Inflammatory macrophage treated with lipopolysaccharide for 4 hours (primary cell): ENCODE measurements at regions not wholly inside any gene's neighbourhood (a gene's known extent, or its start where the extent isn't known, plus 50 kb on each side); places are given as distances from the start of the nearest gene placed in this dataset.
"Not testable (repeated sequence)": the region's sequence is repeated elsewhere in the genome, so short reads cannot be mapped to it uniquely, and the experiment has no call there.

Experiments
- DNase-seq: peaks from one replicate; pipeline ENCODE4 v3.0.0-alpha.2; 2020

DNA sequence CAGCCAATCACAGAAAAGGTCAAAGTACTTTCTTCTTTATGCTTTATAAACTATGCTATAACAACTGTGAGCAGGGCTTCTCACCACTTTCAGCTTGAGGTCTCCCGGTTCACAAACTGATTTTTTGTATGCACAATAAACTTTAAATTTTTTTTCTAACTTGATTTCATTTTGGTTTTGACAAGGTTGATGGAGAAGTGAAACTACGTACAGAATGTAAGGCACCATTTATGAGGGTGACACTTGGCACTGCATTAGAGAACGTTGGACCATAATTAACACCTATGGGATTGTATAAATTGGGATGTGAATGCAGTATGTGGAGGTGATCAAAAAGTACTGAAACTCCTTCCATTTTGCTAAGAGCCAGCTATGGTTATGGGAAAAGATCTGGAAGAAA is 857.9 kb upstream of the HTR2C start:
- DNase-seq: no peak

DNA sequence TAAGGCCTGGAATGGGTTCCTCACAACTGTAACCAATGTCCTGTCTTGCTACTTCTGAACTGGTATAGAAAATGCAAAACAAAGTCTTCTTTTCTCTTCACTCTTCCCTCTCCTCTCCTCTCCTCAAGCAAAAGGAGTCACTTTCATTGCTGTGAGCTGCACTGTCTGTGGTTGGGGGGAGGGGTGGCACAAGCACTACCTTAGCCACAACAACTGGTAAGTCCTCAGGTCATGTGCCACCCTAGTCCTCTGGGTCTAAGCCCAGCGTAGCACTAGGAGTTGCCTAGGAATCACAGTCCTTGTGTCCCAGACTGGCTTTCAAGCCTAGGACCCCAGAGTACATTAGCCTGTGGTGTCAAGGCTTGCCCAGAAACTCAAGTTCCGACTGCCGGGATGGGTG is 859.3 kb upstream of the AMOT start:
- no peak for DNase-seq

DNA sequence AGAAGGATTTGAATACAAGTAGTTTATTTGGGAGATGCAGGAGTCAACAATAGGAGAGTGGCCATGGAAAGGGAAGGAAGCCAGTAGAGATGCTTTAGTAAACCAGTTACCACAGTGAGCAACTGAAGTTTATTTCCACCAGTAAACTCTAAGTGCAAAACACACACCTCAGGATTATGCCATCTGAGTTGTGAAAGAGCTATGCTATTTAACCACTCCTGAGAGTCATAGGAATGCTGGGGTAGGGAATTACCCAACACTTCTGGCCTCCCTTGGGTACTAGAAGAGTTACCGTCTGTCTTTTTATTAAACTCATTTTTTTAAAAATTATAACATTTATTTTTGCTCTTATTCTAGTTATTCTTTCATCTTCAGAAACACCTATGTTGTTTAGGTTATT is 834.6 kb upstream of the AMOT start:
- DNase-seq: no peak

DNA sequence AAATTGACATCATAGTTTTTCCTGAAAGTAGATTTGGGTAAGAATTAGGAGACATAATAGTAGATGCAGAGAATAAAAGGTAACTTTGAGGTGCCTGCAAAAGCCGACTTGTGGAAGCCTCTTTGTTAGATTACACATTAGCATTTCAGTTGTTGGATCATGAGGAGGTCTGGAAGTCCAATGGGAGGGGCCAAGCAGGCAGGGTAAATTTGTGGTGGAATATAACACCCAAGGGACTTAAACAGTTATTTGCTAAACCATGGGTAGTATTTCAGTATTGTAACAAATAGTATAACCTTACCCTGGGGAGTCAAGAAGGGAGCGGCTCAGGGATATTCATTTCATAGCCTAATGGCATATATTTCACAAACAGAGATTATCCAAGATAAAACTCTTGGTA is 810.7 kb upstream of the AMOT start:
- no peak for DNase-seq

DNA sequence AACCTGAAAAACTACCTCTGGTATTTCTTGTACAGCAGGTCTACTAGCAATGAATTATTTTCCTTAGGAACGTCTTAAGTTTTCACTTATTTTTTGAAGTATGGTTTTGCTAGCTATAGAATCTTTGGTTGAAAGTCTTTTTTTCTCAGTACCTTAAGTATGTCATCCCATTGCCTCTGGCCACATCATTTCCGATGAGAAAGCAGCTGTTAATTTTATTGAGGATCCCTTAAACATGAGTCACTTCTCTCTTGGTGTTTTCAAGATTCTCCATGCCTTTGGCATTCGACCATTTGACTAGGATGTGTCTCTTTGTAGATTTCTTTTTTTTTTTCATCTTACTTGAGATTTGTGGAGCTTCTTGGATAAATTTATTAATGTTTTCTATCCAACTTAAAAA is 803.8 kb upstream of the AMOT start:
- DNase-seq: no peak

DNA sequence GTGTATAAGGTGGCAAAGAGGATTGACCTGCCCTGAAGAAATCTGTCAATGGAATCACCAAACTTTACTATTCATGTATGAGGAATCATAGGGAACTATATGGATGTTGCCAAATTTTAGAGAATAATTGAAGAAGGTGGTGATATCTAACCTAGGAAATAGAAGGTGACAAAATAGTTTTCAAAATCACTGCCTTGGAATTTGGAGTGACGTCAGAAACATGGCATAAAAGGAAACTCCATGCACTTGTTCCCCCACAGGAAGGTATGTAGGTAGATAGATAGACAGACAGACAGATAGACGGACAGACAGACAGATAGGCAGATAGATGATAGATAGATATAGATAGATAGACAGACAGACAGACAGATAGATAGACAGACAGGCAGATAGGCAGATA is 793.9 kb upstream of the AMOT start:
- no peak for DNase-seq

DNA sequence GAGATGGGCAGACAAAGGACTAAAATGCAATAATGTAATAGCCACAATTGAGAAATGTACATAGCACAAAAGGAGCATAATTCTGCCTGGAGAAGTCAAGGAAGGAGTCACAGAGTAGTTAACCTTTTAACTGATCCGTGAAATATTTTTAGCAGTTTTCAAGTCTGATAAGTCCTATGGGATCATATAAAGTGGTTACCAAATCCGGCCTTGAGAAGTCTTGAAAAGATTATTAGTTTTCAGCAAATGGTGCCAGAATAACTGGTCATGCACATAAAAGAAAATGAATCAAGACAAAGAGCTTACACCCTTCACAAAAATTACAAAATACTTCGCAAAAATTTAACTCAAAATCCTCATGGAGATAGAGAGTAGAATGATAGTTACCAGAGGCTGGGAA is 788.7 kb upstream of the AMOT start:
- DNase-seq: no peak

DNA sequence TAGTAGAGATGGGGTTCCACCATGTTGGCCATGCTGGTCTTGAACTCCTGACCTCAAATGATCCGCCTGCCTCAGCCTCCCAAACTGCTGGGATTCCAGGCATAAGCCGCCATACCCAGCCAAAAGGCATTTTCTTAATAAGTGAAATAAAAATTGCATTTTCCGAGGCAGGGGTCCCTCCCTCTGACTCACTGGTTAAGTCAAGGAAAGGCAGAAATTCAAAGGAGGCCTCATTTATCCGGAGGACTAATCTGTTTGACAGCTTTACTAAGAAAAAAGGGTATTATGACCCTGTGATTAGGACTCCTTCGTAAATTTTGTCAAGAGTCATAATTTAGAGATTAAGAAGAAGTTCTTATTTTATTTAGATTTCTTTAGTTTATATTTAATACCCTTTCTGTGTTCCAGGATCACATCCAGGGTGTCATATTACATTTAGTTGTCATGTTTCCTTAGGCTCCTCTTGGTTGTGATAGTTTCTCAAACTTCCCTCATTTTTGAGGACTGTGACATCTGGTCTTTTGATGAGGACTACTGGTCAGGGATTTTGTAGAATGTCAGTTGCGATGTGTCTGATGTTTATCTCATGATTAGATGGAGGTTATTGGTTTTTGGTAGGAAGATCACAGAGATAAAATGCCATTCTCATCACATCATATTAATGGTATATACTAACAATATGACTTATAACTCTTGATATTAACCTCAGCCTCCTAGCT is 753.7 kb upstream of the AMOT start:
- no peak for DNase-seq

DNA sequence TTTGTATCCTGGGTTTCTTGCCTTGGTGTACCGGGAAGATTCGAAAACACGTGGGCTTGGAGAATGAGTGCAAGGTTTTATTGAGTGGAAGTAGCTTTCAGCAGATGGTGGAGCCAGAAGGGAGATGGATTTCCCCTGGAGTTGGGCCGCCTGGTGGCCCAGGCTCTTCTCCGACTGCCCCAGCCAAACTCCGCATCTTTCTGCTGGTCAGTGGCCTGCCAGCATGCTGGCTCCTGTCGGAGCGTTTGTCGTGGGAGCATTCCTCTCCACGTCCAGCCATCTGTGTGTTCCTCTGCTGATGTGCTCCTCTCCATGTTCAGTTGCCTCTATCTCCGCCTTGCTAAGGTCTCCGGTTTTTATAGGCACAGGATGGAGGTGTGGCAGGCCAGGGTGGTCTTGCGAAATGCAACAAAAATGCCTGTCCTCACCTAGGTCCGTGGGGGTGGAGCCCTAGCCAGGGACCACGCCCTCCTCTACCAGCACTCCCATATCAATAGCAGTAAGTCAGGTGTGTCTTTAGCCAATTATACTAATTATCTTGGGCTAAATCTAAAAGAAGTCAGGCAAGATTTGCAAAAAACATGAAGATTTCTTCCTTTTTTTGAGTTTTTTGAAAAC is 745.8 kb upstream of the AMOT start:
- DNase-seq: no peak

DNA sequence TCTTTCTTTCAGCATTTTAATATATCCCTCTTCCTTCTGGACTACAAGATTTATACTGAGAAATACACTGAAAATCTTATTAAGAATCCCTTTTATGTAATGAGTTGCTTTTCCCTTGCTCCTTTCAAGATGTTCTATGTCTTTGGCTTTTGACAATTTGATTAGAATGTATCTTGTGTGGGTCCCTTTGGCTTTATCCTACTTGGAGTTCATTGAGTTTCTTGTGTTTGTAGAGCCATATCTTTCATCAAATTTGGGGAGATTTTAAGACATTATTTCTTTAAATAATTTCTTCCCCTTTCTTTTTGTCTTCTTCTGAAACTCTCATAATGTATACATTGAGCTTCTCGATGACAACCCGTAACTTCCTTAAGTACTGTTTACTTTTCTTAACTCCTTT is 739.9 kb upstream of the AMOT start:
- no peak for DNase-seq

DNA sequence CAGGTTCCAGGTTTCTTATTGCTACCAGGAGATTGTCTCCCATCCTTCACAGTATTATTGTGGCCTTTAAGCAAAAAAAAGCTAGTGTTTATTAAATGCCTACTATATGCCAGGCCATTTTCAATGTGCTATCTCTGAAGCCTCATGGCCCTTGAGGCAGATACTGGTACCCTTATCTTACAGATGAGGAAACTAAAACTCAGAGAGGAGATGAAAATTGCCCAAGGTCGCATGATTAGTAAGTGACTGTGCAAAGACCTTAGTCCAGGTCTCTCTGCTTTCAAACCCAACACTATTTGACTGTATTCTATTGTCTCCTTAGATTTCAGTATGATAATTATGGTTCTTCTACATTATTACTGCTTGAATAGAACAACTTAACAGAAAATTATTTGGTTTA is 717.9 kb upstream of the AMOT start:
- no peak for DNase-seq

DNA sequence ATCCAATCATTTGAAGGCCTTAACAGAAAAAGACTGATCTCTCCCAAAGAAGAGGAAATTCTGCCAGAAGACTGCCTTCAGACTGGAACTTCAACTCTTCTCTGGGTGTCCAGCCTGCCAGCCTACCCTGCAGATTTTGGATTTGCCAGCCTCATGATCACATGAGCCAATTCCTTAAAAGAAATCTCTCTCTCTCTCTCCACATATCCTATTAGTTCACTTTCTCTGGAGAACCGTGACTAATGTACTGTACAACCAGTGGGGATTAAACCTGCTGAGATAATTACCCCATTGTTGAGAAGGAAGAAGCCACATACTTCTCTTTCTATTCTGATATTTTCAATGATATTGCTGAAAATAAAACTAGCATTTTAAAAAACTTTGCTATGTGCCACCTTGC is 711.3 kb upstream of the AMOT start:
- no peak for DNase-seq

DNA sequence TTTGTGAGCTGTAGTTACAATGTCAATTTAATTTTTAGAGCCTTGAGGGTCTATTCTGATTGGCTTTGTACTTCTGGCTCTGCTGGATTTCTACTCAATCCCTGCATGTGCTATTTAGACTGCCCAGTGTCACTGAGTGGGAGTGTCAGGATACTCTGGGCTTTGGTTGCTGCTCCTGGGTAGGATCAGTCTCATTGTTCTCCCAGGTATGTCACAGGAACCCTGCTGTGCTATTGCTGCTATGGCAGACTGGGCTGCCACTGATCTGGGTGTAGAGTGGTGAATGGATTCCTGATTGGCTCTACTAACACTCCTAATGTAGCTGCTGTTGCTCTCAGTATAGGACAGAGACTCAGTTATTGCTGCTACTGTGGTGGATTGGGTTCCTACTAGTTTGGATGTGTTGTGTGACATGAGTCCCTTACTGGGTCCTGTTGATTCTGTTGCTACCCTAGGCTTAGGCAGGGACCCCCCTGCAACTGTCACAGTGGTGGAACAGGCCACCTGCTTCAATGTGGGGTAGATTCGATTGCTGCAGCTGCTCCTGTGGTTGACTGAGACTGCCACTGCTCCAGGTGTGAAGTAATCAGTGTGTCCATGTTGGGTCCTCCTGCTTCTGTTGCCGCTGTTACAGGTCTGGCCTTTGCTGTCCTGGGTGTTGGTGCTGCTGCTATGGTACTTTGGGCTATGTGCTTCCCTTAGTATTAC is 707.8 kb upstream of the AMOT start:
- no peak for DNase-seq

DNA sequence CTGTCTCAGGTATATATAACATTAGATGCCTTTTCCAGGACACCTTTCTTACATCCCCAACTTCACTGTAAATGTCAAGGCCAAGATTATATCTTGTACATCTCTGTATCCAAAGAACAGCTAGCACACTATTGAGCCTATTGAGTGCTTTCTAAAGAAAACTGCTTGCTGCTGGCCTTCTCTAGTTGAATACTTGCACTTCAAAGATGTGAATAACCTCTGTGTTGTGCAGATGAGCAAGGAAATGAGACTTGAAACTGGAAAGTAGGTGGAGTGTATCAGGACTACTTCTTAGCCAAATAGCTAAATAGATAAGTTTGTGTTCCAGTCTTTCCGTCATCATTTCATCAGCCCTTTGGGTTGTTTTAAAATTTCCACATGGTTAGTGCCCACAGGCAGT is 704.4 kb upstream of the AMOT start:
- no peak for DNase-seq

DNA sequence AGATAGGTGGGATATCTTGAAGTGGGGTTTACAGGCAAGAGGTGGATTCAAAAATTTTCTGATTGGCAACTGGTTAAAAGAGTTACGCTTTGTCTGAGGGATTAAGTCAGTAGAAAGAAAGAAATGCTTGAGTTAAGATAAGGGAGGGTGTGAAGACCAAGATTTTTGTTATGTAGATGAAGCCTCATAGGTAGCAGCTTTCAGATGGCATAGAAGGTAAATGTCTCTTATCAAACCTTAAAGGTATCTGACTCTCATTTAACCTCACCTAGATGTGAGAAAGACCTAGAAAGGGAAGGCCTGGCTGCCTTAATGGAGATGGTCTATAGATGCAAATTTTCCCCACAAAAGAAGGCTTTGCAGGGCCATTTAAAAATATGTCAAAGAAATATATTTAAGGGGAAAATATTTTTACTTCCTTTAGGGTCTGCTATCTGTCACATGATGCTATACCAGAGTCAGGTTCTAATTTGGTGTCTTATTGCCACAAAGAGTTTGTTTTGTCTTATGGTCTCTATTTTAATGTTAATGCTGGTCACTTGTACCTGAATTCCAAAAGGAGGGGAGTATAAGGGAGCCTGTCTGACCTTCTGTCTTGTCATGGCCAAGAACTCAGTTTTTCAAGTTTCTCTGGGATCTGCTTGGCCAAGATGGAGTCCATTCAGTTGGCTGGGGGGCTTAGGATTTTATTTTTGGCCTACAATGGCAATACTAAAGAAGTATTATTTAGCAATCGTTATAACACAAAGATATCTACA is 699.1 kb upstream of the AMOT start:
- no peak for DNase-seq

DNA sequence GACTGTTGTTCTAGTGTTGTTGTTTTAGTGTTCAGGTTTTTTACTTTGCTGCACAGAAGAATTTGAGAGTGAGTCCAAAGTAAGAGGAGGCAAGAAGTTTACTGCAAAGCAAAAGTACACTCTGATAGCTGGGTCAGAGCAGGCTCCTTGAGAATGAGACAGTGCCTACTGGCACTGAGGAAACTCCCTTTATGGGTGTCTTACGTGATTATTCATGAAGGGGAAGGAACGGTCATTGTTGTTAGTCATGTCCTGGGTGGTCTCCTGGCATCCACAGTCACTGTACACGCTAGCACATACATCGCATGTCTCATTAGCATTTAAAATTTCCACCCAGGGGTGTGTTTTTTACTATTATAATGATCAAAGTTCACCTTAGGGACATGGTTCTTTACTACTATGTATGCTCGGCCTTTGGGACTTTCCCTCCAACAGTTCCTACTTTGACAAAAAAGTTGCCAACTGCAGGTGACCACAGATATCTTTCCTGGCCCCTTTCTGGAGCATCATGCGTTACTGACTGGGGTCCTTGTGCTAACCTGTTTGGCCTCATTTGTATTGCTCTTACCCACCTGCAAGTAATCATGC is 688.9 kb upstream of the AMOT start:
- DNase-seq: no peak

DNA sequence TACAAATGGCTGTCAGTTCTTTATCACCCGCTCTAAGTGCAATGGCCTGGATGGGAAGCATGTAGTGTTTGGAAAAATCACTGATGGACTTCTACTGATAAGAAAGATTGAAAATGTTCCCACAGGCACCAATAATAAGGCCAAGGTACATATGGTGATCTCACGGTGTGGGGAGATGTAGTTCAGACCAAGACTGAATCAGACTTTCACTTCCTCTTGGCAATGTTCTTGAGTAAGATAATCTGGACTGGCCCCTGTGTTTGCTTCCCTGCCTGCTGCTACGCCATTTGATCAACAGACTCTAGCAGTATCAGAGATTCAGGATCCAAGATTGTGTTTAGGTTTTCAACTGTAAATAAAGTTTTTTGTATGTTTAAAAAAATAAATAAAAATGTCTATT is 682.2 kb upstream of the AMOT start:
- DNase-seq: no peak

DNA sequence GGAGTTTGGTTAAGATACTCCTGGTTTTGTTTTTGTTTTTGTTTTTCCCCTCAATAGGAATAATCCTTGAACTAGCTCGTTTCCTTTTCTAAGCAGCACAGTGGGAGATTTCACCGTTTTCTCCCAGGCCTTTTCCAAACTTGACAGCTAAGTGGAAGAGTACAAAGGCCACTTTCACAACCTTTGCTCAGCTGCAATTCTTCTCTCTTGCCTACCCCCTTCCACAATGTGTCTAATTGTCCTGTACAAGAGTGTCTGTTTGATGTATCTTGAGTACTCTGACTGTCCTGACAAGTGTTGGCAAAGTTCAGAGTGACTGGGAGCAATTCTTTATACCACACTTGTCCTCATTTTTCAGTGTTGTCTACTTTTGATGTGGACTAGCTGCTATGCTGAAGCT is 674.3 kb upstream of the AMOT start:
- DNase-seq: no peak

DNA sequence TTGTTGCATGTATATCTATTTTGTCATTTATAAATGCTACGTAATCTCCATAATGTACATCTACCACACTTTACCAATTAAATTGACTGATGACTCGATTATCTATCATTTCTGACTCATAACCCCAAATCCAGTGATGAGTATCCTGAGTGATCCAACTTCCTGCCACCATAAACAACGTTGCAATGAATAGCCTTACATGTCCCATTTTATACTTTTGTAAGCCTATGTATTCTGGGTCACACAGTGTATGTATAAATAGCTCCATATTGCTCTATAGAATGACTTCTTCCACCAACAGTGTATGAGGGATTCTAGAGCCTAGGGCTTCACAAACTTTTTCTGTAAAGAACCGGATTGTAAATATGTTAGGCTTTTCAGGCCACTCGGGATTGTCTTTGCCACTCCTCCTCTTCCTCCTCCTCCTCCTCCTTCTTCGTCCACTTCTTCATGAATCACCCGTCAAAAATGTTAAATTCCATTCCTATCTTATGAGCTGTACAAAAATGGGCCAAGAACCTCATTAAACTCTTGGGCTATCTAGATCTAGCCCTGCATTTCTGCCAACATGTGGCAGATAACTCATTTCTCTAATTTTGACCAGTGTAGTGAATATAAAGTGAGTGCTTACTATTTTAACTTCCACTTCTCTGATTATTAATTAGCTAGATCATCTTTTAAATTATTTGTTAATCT is 672.2 kb upstream of the AMOT start:
- DNase-seq: no peak

DNA sequence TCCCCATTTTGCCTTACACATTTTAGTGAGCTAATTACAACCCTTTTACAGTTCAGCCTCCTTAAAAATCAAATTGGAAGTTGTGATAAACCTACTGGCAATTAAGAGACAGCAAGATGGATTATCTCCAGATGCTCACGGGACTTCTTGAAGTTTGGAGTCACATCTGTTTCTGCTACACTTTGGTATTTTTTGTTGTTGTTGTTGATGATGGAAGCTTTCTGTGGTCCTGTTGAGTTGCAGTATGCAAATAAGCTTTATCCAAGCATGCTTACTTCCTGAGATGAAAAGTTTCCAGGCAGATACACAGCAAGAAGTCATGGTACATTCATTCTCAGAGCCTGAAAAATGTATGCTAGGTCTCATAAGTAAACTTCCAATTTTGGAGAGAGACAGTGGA is 670.0 kb upstream of the AMOT start:
- no peak for DNase-seq

DNA sequence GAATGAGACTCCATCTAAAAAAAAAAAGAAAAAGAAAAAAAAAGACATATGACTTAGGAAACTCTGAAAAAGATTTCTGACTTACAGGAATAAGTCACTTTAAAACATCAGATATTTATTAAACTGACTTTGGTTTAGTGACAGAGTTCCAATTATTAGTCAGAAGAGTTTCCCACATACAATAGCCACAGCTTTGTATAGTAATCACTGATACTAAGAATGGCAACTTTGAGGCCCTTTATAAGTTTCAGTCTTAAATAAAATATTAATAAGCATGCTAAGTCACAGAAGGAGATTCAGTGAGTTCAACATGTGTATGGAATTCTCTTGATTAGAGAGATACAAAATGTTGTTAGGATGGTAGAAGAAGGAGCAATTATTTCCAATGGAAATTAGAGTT is 652.3 kb upstream of the AMOT start:
- no peak for DNase-seq

DNA sequence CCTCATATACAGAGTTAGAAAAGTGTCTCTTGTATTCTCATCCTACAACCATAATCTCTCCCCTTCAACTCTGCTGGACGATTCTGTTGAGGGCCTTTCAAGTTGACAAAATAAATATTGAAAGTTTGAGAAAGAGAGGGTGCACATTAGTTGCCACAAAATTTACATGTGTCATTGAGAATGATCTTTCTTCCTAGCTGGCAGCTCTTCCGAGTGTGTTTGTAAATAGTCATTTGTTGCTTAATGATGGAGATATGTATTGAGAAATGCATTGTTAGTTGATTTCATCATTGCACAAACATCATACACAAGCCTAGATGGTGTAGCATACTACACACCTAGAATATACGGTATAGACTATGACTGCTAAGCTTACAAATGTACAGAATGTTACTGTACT is 632.8 kb upstream of the AMOT start:
- DNase-seq: no peak

DNA sequence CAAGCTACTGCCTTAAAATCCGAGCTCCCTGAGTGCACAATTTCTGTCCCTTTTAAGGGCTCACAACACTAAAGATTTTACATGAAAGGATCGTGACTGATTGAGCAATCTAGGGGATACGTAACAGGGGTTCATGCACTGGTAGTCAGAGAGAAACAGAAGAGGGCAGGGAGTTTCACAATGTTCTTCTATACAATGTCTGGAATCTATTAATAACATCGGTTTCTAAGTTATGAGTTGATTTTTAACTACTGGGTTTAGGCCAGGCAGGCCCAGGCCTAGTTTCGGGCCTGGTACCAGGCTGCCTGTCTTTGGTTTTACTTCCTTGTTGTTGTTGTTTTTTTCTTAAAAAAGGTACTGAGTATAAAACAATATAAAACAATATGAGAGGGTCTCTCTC is 632.4 kb upstream of the AMOT start:
- DNase-seq: not testable (repeated sequence)
